Liver (tissue), 8 donors: ENCODE measurements at regions not wholly inside any gene's neighbourhood (a gene's known extent, or its start where the extent isn't known, plus 50 kb on each side); places are given as distances from the start of the nearest gene placed in this dataset.
A peak's percentile ranks its signal among the peaks of the same experiment; 100 is the strongest.

Source experiments
- DNase-seq: peaks from one replicate; pipeline ENCODE4 v3.0.0-alpha.2; 2017; ENCODE audit warnings: low spot score
- H3K27ac ChIP-seq, 2 donors: one replicate each; pipeline ENCODE4 v1.7.0; 2013; ENCODE audit warnings: inconsistent platforms in 2 of 2, low read length in 2 of 2, control low read depth in 1 of 2, low read depth in 1 of 2, mild to moderate bottlenecking in 1 of 2
- H3K27me3 ChIP-seq, 4 donors: one replicate each; pipeline versions ENCODE4 v1.6.1 to v1.7.0; 2013; ENCODE audit warnings: low read length in 3 of 4, inconsistent platforms in 1 of 4, mild to moderate bottlenecking in 1 of 4, moderate library complexity in 1 of 4; ENCODE audit not compliant: control insufficient read depth in 4 of 4, insufficient read depth in 4 of 4
- H3K36me3 ChIP-seq, 4 donors: one replicate each; pipeline versions ENCODE4 v1.6.1 to v1.7.0; 2013; ENCODE audit warnings: low read length in 3 of 4, mild to moderate bottlenecking in 3 of 4, low read depth in 1 of 4, moderate library complexity in 1 of 4; ENCODE audit not compliant: control insufficient read depth in 4 of 4, insufficient read depth in 3 of 4
- H3K4me1 ChIP-seq, 4 donors: one replicate each; pipeline versions ENCODE4 v1.6.1 to v1.7.0; 2013; ENCODE audit warnings: low read length in 3 of 4, mild to moderate bottlenecking in 3 of 4, moderate library complexity in 1 of 4; ENCODE audit not compliant: control insufficient read depth in 4 of 4, insufficient read depth in 4 of 4
- H3K4me3 ChIP-seq, 3 donors: one replicate each; pipeline versions ENCODE4 v1.6.1 to v1.7.0; 2013; ENCODE audit warnings: low read length in 3 of 3, control low read depth in 1 of 3, low read depth in 1 of 3, mild to moderate bottlenecking in 1 of 3
- H3K9ac ChIP-seq, 2 donors: one replicate each; pipeline ENCODE4 v1.7.0; 2013; ENCODE audit warnings: low read length in 2 of 2, mild to moderate bottlenecking in 2 of 2, moderate library complexity in 2 of 2, control low read depth in 1 of 2, low read depth in 1 of 2
- H3K9me3 ChIP-seq, 4 donors: one replicate each; pipeline versions ENCODE4 v1.6.1 to v1.7.0; 2013; ENCODE audit warnings: low read length in 3 of 4; ENCODE audit not compliant: control insufficient read depth in 4 of 4
- EGR1 ChIP-seq, 2 donors: IDR thresholded peaks; 2 replicates each; pipeline ENCODE4 v1.6.1; 2016 to 2018; ENCODE audit warnings: antibody characterized with exemption in 2 of 2, low read depth in 2 of 2
- FOXA1 ChIP-seq: IDR thresholded peaks from 2 replicates; pipeline ENCODE4 v1.6.1; 2016; ENCODE audit warnings: antibody characterized with exemption
- FOXA2 ChIP-seq: IDR thresholded peaks from 2 replicates; pipeline ENCODE4 v1.6.1; 2016; ENCODE audit warnings: antibody characterized with exemption
- HNF4A ChIP-seq, 2 donors: conservative IDR thresholded peaks; 2 replicates each; pipeline ENCODE4 v1.6.1; 2016; ENCODE audit warnings: antibody characterized with exemption in 2 of 2, mild to moderate bottlenecking in 2 of 2
- HNF4G ChIP-seq: IDR thresholded peaks from 2 replicates; pipeline ENCODE4 v1.6.1; 2016; ENCODE audit warnings: antibody characterized with exemption
- JUND ChIP-seq, 2 donors: IDR thresholded peaks; 2 replicates each; pipeline ENCODE4 v1.6.1; 2016; ENCODE audit warnings: antibody characterized with exemption in 2 of 2
- NR2F2 ChIP-seq: IDR thresholded peaks from 2 replicates; pipeline ENCODE4 v1.6.1; 2016; ENCODE audit warnings: antibody characterized with exemption
- RAD21 ChIP-seq, 2 donors: IDR thresholded peaks; 2 replicates each; pipeline ENCODE4 v1.6.1; 2016; ENCODE audit warnings: antibody characterized with exemption in 2 of 2, mild to moderate bottlenecking in 2 of 2
- RXRA ChIP-seq, 2 donors: IDR thresholded peaks; 2 replicates each; pipeline ENCODE4 v1.6.1; 2017 to 2018; ENCODE audit warnings: antibody characterized with exemption in 2 of 2, mild to moderate bottlenecking in 1 of 2
- SP1 ChIP-seq: IDR thresholded peaks from 2 replicates; pipeline ENCODE4 v1.6.1; 2018; ENCODE audit warnings: antibody characterized with exemption, mild to moderate bottlenecking
- TAF1 ChIP-seq: conservative IDR thresholded peaks from 2 replicates; pipeline ENCODE4 v1.6.1; 2016; ENCODE audit warnings: antibody characterized with exemption, mild to moderate bottlenecking
- YY1 ChIP-seq: IDR thresholded peaks from 2 replicates; pipeline ENCODE4 v1.6.1; 2016; ENCODE audit warnings: antibody characterized with exemption, mild to moderate bottlenecking
- WGBS: extraction: QIAGEN DNeasy Blood & Tissue Kit; methylation state at CpG from one replicate; pipeline ENCODE4 v1.1.7; 2013; 5-methylcytosine and 5-hydroxymethylcytosine counted together
- TF ChIP-seq, protein P1 (sequence below): IDR thresholded peaks from 2 replicates; pipeline ENCODE4 v1.6.1; 2016; ENCODE audit warnings: antibody characterized with exemption
- TF ChIP-seq, protein P2 (sequence below): fragments of 150-350 bp; IDR thresholded peaks from 2 replicates; pipeline ENCODE4 v1.5.1; 2017; ENCODE audit warnings: improper control_type of control experiment, low read depth, low read length; ENCODE audit not compliant: missing input control
- TF ChIP-seq, protein P3 (sequence below): IDR thresholded peaks from 2 replicates; pipeline ENCODE4 v1.6.1; 2016; ENCODE audit warnings: antibody characterized with exemption
- TF ChIP-seq, protein P4 (sequence below): IDR thresholded peaks from 2 replicates; pipeline ENCODE4 v1.6.1; 2016; ENCODE audit warnings: antibody characterized with exemption
- TF ChIP-seq, protein P5 (sequence below): IDR thresholded peaks from 2 replicates; pipeline ENCODE4 v1.6.1; 2016; ENCODE audit warnings: antibody characterized with exemption, mild to moderate bottlenecking
- donor health status: healthy.
- donor health status: healthy.
- donor health status: healthy.
- donor health status: healthy.
- donor health status: healthy.

DNA sequence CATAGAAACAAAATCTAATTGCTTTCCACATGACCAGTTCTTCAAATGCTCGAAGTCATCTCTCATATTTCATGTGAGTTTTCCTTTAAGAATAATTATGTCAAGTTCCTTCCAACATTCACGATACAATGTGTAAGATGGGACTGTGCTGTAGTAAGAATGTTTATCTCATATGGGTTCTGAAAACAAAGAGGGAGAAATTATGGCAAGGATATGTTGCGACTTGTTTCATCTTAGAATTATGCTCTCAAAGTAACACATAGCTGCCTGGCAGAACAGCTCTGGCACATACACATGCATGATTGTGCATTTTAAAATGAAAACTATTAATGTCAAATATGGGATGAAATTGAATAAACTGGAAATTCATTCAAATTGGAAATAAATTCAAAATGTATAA lies 314.8 kb upstream of the ACVR2A start:
- Histone ChIP-seq H3K9me3 (no peaks in the 10 kb centered on the region), H3K4me1 (peaks cover 0 to 10% (median 1%) of the 10 kb centered on the region in 4 donors), H3K4me3 (no peak overlapping the region), H3K36me3 (no peaks in the 10 kb centered on the region), H3K27ac (no peak overlapping the region), H3K27me3 (no peaks in the 10 kb centered on the region), H3K9ac (no peak overlapping the region)
- no peak for TF ChIP-seq FOXA2
- no peak for TF ChIP-seq EGR1 (IDR thresholded peaks at IDR 0.05; ENCODE audit: low read depth in 2 of 2)
- 85% methylated on average over 3 of the region's 3 CpGs for WGBS
- DNase-seq, result no peak

DNA sequence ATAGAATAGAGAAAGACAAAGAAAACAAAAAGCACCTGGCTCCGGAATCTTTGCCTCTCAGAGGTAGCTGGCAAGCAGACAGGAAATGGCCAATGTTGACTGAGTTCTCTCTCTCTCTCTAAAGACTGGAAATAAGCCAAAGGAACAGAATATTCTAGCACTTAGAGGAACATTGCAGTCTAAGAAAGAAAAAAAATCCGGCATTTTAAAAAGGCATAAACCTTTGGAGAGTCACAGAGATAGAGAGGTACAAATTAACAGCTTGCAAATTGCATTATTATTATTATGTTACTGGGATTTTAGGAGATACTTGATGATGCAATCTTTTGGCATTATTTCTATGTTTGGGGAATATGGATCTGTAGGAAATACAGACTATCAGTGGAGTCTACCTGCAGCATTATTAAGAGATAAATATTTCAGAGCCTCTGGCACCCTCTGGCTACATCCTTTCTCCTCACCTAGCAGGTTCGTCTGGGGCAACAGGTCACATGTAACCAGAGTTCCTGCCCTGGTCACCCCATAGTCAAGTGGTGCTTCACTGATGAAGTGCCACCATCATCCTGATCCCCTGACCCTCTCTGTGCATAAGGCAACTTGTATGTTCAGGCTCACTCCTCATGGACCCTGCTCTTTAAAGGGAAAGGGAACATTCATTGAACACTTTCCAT lies 318.9 kb upstream of the ACVR2A start:
- DNase-seq, result no peak
- H3K9me3 ChIP-seq, result no peaks in the 10 kb centered on the region
- no peaks in the 10 kb centered on the region for H3K36me3 ChIP-seq
- no peaks in the 10 kb centered on the region for H3K27me3 ChIP-seq
- H3K4me3 ChIP-seq, result no peak overlapping the region
- H3K9ac ChIP-seq, result no peak overlapping the region
- H3K4me1 ChIP-seq, result peaks cover 0 to 10% (median 1%) of the 10 kb centered on the region in 4 donors
- TF ChIP-seq HNF4G (no peak), RXRA (IDR thresholded peaks at IDR 0.05) (peak in 1 of 2 donors; percentile 16), YY1 (peak; percentile 55), FOXA2 (peak; percentile 11), SP1 (no peak), HNF4A (conservative IDR thresholded peaks at IDR 0.05) (no peak), RAD21 (IDR thresholded peaks at IDR 0.05) (peak; percentile 20 to 25)
- 20% methylated on average over 3 of the region's 3 CpGs for WGBS
- H3K27ac ChIP-seq, result no peak overlapping the region

DNA sequence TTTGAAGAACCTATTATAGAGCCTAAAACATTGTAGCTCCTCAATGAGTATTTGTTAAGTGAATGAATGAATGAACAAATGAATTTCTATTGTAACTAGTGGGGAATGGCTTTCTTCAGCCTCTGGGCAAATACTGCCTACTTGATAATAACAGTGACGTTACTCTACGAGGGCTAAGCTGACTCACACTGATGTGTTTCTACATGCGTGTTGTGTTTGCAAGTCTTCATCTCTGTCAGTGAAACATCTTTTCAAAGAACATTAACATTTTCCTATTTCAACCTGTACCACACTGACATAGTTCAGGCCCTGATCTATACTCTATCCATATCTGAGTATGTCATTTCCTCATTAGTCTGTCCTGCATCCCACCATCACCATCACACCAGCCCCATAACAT lies 319.9 kb upstream of the ACVR2A start:
- no peak overlapping the region for H3K4me3 ChIP-seq
- DNase-seq, result no peak
- H3K36me3 ChIP-seq, result no peaks in the 10 kb centered on the region
- TF ChIP-seq EGR1 (IDR thresholded peaks at IDR 0.05; ENCODE audit: low read depth in 2 of 2), result no peak
- TF ChIP-seq FOXA2, result no peak
- no peak for TF ChIP-seq NR2F2
- no peak for TF ChIP-seq RAD21 (IDR thresholded peaks at IDR 0.05)
- TF ChIP-seq, protein P1, sequence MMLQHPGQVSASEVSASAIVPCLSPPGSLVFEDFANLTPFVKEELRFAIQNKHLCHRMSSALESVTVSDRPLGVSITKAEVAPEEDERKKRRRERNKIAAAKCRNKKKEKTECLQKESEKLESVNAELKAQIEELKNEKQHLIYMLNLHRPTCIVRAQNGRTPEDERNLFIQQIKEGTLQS, result no peak
- TF ChIP-seq, protein P2, sequence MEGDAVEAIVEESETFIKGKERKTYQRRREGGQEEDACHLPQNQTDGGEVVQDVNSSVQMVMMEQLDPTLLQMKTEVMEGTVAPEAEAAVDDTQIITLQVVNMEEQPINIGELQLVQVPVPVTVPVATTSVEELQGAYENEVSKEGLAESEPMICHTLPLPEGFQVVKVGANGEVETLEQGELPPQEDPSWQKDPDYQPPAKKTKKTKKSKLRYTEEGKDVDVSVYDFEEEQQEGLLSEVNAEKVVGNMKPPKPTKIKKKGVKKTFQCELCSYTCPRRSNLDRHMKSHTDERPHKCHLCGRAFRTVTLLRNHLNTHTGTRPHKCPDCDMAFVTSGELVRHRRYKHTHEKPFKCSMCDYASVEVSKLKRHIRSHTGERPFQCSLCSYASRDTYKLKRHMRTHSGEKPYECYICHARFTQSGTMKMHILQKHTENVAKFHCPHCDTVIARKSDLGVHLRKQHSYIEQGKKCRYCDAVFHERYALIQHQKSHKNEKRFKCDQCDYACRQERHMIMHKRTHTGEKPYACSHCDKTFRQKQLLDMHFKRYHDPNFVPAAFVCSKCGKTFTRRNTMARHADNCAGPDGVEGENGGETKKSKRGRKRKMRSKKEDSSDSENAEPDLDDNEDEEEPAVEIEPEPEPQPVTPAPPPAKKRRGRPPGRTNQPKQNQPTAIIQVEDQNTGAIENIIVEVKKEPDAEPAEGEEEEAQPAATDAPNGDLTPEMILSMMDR, result no peak
- no peak for TF ChIP-seq JUND (IDR thresholded peaks at IDR 0.05)
- no peak for TF ChIP-seq TAF1
- no peak for TF ChIP-seq RXRA (IDR thresholded peaks at IDR 0.05)
- TF ChIP-seq SP1, result no peak
- no peak for TF ChIP-seq YY1
- TF ChIP-seq, protein P3, sequence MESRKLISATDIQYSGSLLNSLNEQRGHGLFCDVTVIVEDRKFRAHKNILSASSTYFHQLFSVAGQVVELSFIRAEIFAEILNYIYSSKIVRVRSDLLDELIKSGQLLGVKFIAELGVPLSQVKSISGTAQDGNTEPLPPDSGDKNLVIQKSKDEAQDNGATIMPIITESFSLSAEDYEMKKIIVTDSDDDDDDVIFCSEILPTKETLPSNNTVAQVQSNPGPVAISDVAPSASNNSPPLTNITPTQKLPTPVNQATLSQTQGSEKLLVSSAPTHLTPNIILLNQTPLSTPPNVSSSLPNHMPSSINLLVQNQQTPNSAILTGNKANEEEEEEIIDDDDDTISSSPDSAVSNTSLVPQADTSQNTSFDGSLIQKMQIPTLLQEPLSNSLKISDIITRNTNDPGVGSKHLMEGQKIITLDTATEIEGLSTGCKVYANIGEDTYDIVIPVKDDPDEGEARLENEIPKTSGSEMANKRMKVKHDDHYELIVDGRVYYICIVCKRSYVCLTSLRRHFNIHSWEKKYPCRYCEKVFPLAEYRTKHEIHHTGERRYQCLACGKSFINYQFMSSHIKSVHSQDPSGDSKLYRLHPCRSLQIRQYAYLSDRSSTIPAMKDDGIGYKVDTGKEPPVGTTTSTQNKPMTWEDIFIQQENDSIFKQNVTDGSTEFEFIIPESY, result no peak
- TF ChIP-seq, protein P4, sequence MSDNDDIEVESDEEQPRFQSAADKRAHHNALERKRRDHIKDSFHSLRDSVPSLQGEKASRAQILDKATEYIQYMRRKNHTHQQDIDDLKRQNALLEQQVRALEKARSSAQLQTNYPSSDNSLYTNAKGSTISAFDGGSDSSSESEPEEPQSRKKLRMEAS, result no peak
- TF ChIP-seq FOXA1, result no peak
- no peak for TF ChIP-seq HNF4G
- no peak for TF ChIP-seq HNF4A (conservative IDR thresholded peaks at IDR 0.05)
- TF ChIP-seq, protein P5, sequence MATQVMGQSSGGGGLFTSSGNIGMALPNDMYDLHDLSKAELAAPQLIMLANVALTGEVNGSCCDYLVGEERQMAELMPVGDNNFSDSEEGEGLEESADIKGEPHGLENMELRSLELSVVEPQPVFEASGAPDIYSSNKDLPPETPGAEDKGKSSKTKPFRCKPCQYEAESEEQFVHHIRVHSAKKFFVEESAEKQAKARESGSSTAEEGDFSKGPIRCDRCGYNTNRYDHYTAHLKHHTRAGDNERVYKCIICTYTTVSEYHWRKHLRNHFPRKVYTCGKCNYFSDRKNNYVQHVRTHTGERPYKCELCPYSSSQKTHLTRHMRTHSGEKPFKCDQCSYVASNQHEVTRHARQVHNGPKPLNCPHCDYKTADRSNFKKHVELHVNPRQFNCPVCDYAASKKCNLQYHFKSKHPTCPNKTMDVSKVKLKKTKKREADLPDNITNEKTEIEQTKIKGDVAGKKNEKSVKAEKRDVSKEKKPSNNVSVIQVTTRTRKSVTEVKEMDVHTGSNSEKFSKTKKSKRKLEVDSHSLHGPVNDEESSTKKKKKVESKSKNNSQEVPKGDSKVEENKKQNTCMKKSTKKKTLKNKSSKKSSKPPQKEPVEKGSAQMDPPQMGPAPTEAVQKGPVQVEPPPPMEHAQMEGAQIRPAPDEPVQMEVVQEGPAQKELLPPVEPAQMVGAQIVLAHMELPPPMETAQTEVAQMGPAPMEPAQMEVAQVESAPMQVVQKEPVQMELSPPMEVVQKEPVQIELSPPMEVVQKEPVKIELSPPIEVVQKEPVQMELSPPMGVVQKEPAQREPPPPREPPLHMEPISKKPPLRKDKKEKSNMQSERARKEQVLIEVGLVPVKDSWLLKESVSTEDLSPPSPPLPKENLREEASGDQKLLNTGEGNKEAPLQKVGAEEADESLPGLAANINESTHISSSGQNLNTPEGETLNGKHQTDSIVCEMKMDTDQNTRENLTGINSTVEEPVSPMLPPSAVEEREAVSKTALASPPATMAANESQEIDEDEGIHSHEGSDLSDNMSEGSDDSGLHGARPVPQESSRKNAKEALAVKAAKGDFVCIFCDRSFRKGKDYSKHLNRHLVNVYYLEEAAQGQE, result no peak
- H3K27ac ChIP-seq, result no peak overlapping the region
- no peak overlapping the region for H3K9ac ChIP-seq
- H3K27me3 ChIP-seq, result no peaks in the 10 kb centered on the region
- H3K4me1 ChIP-seq, result peaks cover 0 to 10% (median 1%) of the 10 kb centered on the region in 4 donors
- H3K9me3 ChIP-seq, result no peaks in the 10 kb centered on the region
- 77% methylated on average over 3 of the region's 3 CpGs for WGBS
